ENCODE measurements at regions not wholly inside any gene's neighbourhood (a gene's known extent, or its start where the extent isn't known, plus 50 kb on each side); places are given as distances from the start of the nearest gene placed in this dataset.

DNA sequence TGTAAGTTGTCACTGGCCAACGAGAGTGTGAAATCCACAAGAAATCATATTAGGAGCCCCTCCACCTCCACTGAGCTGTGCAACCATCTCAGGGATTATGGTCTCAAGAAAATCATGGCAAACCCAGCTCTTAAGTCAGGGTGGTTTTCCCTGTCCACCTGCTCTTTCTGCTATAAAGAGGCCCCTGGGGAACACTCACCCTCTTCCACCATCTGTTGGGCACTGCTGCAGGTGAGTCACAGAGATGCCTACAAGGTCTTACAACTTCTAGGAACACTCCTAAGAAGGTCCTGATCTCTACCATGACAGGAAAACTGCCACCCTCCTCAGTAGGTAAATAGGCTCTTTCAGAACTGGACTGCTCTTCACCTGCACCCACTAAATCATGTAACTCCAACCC is 61.8 kb downstream of the DRD1 start:
- Histone ChIP-seq H3K36me3 (ENCODE audit: control insufficient read depth in 2 of 3, insufficient read depth in 3 of 3, low read length in 3 of 3) (no peaks in the 10 kb centered on the region), H3K27me3 (ENCODE audit: control insufficient read depth in 2 of 2, insufficient read depth in 2 of 2, low read length in 2 of 2) (peaks cover 0 to 4% of the 10 kb centered on the region in 2 donors), H3K9me3 (ENCODE audit: control insufficient read depth in 2 of 3, low read length in 3 of 3) (no peaks in the 10 kb centered on the region), H3K27ac (ENCODE audit: low read depth, low read length) (no peak overlapping the region), H3K4me3 (ENCODE audit: low read length) (no peak overlapping the region), H3K4me1 (ENCODE audit: control insufficient read depth in 2 of 2, insufficient read depth in 2 of 2, low read length in 2 of 2) (no peaks in the 10 kb centered on the region)
- no peaks in the 10 kb centered on the region for H3K4me1 Mint-ChIP-seq
- peaks cover 0 to 6% (median 0%) of the 10 kb centered on the region in 11 donors for H3K9me3 Mint-ChIP-seq
- ATAC-seq (no peak), DNase-seq (no peak)
- H3K27ac Mint-ChIP-seq: no peak overlapping the region
- no peak overlapping the region for H3K4me3 Mint-ChIP-seq
- peaks cover 11 to 54% (median 37%) of the 10 kb centered on the region in 5 donors for H3K27me3 Mint-ChIP-seq
- intact Hi-C loops (cut with micrococcal nuclease): no loop called here
- ChIA-PET CTCF (no interaction called here), POLR2A (no interaction called here)
- H3K36me3 Mint-ChIP-seq: no peaks in the 10 kb centered on the region

DNA sequence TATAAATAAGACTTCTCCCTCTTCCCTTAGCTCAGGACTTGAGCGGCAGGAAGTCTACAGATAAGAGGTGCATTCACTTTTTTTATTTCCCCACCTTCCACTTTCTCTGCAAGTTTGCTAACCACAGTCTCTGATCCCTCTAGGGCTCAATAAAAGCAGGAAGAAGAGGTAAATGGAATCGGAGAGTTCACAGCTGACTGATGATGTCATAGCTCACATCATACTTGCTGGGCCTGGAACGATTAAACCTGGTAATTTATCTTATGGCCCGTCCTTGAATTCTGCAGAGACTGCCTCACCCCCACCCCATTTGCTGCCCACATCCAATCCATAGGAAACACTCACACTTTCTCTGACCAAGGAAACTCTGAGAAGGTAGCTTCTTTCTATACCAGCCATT is 62.9 kb downstream of the DRD1 start:
- no peak overlapping the region for H3K4me3 ChIP-seq (ENCODE audit: low read length)
- Mint-ChIP-seq H3K36me3 (no peaks in the 10 kb centered on the region), H3K4me3 (no peak overlapping the region), H3K27ac (no peak overlapping the region), H3K4me1 (no peaks in the 10 kb centered on the region), H3K27me3 (peaks cover 11 to 53% (median 37%) of the 10 kb centered on the region in 5 donors), H3K9me3 (peaks cover 0 to 6% (median 0%) of the 10 kb centered on the region in 11 donors)
- H3K9me3 ChIP-seq (ENCODE audit: control insufficient read depth in 2 of 3, low read length in 3 of 3): no peaks in the 10 kb centered on the region
- H3K36me3 ChIP-seq (ENCODE audit: control insufficient read depth in 2 of 3, insufficient read depth in 3 of 3, low read length in 3 of 3): no peaks in the 10 kb centered on the region
- ChIA-PET CTCF (no interaction called here), POLR2A (no interaction called here)
- intact Hi-C loops (cut with micrococcal nuclease): no loop called here
- H3K4me1 ChIP-seq (ENCODE audit: control insufficient read depth in 2 of 2, insufficient read depth in 2 of 2, low read length in 2 of 2): no peaks in the 10 kb centered on the region
- no peak overlapping the region for H3K27ac ChIP-seq (ENCODE audit: low read depth, low read length)
- DNase-seq (no peak), ATAC-seq (no peak)
- peaks cover 0 to 4% of the 10 kb centered on the region in 2 donors for H3K27me3 ChIP-seq (ENCODE audit: control insufficient read depth in 2 of 2, insufficient read depth in 2 of 2, low read length in 2 of 2)

DNA sequence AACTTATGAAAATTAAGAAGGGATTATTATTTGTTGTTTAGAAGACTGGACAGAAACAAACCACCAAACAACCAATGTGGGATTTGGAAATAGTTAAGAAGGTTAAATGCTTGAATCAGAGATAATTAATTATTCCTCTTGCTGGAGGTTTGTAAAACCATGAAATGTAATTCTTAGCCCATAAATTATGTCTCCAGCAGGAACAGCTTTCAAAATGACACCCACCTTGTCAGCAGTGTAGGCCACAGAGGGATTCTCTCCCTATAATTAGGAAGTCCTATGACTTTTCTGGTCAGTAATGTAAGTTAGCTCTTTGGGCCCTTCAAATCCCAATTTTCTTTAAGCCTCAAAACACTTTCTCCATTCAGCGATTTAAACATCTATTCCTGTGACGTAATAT is 63.3 kb downstream of the DRD1 start:
- Histone ChIP-seq H3K4me3 (ENCODE audit: low read length) (no peak overlapping the region), H3K27ac (ENCODE audit: low read depth, low read length) (no peak overlapping the region), H3K36me3 (ENCODE audit: control insufficient read depth in 2 of 3, insufficient read depth in 3 of 3, low read length in 3 of 3) (no peaks in the 10 kb centered on the region), H3K4me1 (ENCODE audit: control insufficient read depth in 2 of 2, insufficient read depth in 2 of 2, low read length in 2 of 2) (no peaks in the 10 kb centered on the region), H3K9me3 (ENCODE audit: control insufficient read depth in 2 of 3, low read length in 3 of 3) (no peaks in the 10 kb centered on the region), H3K27me3 (ENCODE audit: control insufficient read depth in 2 of 2, insufficient read depth in 2 of 2, low read length in 2 of 2) (peaks cover 0 to 4% of the 10 kb centered on the region in 2 donors)
- no peaks in the 10 kb centered on the region for H3K4me1 Mint-ChIP-seq
- peaks cover 0 to 6% (median 0%) of the 10 kb centered on the region in 11 donors for H3K9me3 Mint-ChIP-seq
- no peak overlapping the region for H3K4me3 Mint-ChIP-seq
- ChIA-PET POLR2A (no interaction called here), CTCF (no interaction called here)
- intact Hi-C loops (cut with micrococcal nuclease): no loop called here
- peaks cover 11 to 52% (median 37%) of the 10 kb centered on the region in 5 donors for H3K27me3 Mint-ChIP-seq
- H3K36me3 Mint-ChIP-seq: no peaks in the 10 kb centered on the region
- H3K27ac Mint-ChIP-seq: no peak overlapping the region
- DNase-seq (no peak), ATAC-seq (no peak)

DNA sequence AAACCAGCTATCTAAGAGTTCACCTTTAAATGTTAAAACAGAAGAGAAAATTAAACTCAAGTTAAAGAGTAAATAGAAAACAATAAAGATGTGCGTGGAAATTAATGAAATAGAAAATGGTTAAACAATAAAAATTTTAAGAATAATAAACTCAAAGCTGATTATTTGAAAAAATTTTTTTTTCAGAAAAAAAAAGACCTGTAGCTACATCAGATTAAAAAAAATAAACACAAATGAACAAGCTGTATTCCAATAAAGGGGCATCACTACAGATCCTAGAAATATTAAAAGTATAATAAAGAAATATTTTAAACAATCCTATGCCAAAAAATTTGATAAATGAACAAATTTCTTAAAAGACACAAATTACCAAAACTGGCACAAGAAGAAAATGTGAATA is 64.1 kb downstream of the DRD1 start:
- intact Hi-C loops (cut with micrococcal nuclease): no loop called here
- H3K4me3 Mint-ChIP-seq: no peak overlapping the region
- no peaks in the 10 kb centered on the region for H3K36me3 Mint-ChIP-seq
- ChIA-PET POLR2A (no interaction called here), CTCF (no interaction called here)
- Histone ChIP-seq H3K9me3 (ENCODE audit: control insufficient read depth in 2 of 3, low read length in 3 of 3) (no peaks in the 10 kb centered on the region), H3K27ac (ENCODE audit: low read depth, low read length) (no peak overlapping the region), H3K36me3 (ENCODE audit: control insufficient read depth in 2 of 3, insufficient read depth in 3 of 3, low read length in 3 of 3) (no peaks in the 10 kb centered on the region), H3K4me1 (ENCODE audit: control insufficient read depth in 2 of 2, insufficient read depth in 2 of 2, low read length in 2 of 2) (no peaks in the 10 kb centered on the region), H3K27me3 (ENCODE audit: control insufficient read depth in 2 of 2, insufficient read depth in 2 of 2, low read length in 2 of 2) (peaks cover 0 to 4% of the 10 kb centered on the region in 2 donors), H3K4me3 (ENCODE audit: low read length) (no peak overlapping the region)
- ATAC-seq: no peak
- no peaks in the 10 kb centered on the region for H3K4me1 Mint-ChIP-seq
- peaks cover 0 to 6% (median 0%) of the 10 kb centered on the region in 11 donors for H3K9me3 Mint-ChIP-seq
- peaks cover 11 to 57% (median 42%) of the 10 kb centered on the region in 5 donors for H3K27me3 Mint-ChIP-seq
- DNase-seq: no peak
- H3K27ac Mint-ChIP-seq: no peak overlapping the region

DNA sequence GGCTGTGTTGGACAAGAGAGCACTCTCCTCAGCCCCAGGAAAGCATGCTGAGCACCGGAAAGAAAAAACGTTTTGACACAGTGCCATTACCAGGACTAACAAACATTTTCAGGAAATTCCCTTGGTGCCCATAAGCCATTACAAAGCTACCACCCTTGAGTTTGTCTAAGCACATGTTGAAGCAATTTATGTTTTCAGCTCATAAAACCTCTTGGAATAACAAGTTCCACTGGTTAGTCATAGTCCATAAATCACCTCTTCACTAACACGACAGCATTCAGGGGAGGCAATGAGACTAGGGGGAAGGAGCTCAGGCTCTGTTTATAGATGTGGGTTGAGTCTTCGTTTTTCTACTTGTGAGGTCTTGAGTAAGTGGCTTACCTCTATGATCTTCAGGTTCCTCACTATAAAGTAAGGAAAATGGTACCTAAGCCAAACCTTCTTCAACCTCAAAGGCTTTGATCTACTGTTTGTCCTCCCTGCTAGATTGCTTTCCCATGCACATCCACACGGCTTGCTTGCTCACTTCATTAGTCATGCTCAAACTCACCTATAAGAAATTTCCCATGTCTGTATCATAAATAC is 65.4 kb downstream of the DRD1 start:
- POLR2A ChIA-PET: no interaction called here
- H3K9me3 Mint-ChIP-seq: peaks cover 0 to 1% (median 0%) of the 10 kb centered on the region in 11 donors
- H3K36me3 Mint-ChIP-seq: no peaks in the 10 kb centered on the region
- Histone ChIP-seq H3K4me3 (ENCODE audit: low read length) (no peak overlapping the region), H3K27ac (ENCODE audit: low read depth, low read length) (no peak overlapping the region), H3K36me3 (ENCODE audit: control insufficient read depth in 2 of 3, insufficient read depth in 3 of 3, low read length in 3 of 3) (no peaks in the 10 kb centered on the region), H3K27me3 (ENCODE audit: control insufficient read depth in 2 of 2, insufficient read depth in 2 of 2, low read length in 2 of 2) (peaks cover 0 to 4% of the 10 kb centered on the region in 2 donors), H3K9me3 (ENCODE audit: control insufficient read depth in 2 of 3, low read length in 3 of 3) (no peaks in the 10 kb centered on the region), H3K4me1 (ENCODE audit: control insufficient read depth in 2 of 2, insufficient read depth in 2 of 2, low read length in 2 of 2) (no peaks in the 10 kb centered on the region)
- CTCF ChIA-PET: no interaction called here
- ATAC-seq: no peak
- H3K4me3 Mint-ChIP-seq: no peak overlapping the region
- H3K27ac Mint-ChIP-seq: no peak overlapping the region
- peaks cover 7 to 53% (median 46%) of the 10 kb centered on the region in 5 donors for H3K27me3 Mint-ChIP-seq
- no peaks in the 10 kb centered on the region for H3K4me1 Mint-ChIP-seq
- DNase-seq: no peak
- intact Hi-C loops (cut with micrococcal nuclease): no loop called here

DNA sequence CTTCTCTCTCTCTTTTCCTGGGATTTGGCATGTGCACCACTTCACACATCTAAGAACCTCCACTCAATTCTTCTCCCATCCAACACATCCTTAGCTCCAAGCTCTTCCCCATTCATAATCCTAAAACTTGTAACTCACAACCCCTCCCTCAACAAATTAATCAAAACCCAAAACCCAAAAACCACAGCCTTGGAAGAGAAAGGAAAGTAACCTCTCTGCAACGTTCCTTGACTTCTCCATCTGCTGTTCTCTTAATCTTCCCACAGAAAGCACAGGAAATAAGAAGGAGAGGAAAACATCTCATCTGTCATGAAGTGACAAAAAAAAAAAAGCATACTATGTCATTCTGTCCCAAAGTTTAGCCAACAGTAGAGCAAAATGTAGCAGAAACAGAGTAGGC is 66.2 kb downstream of the DRD1 start:
- peaks cover 0 to 1% (median 0%) of the 10 kb centered on the region in 11 donors for H3K9me3 Mint-ChIP-seq
- no peaks in the 10 kb centered on the region for H3K9me3 ChIP-seq (ENCODE audit: control insufficient read depth in 2 of 3, low read length in 3 of 3)
- H3K27ac ChIP-seq (ENCODE audit: low read depth, low read length): no peak overlapping the region
- H3K4me3 ChIP-seq (ENCODE audit: low read length): no peak overlapping the region
- H3K4me1 Mint-ChIP-seq: no peaks in the 10 kb centered on the region
- H3K4me3 Mint-ChIP-seq: no peak overlapping the region
- no peaks in the 10 kb centered on the region for H3K36me3 ChIP-seq (ENCODE audit: control insufficient read depth in 2 of 3, insufficient read depth in 3 of 3, low read length in 3 of 3)
- ATAC-seq: no peak
- H3K27me3 ChIP-seq (ENCODE audit: control insufficient read depth in 2 of 2, insufficient read depth in 2 of 2, low read length in 2 of 2): peaks cover 0 to 4% of the 10 kb centered on the region in 2 donors
- H3K36me3 Mint-ChIP-seq: no peaks in the 10 kb centered on the region
- intact Hi-C loops (cut with micrococcal nuclease): no loop called here
- peaks cover 7 to 51% (median 47%) of the 10 kb centered on the region in 5 donors for H3K27me3 Mint-ChIP-seq
- ChIA-PET CTCF (no interaction called here), POLR2A (no interaction called here)
- DNase-seq: no peak
- H3K4me1 ChIP-seq (ENCODE audit: control insufficient read depth in 2 of 2, insufficient read depth in 2 of 2, low read length in 2 of 2): no peaks in the 10 kb centered on the region
- no peak overlapping the region for H3K27ac Mint-ChIP-seq

DNA sequence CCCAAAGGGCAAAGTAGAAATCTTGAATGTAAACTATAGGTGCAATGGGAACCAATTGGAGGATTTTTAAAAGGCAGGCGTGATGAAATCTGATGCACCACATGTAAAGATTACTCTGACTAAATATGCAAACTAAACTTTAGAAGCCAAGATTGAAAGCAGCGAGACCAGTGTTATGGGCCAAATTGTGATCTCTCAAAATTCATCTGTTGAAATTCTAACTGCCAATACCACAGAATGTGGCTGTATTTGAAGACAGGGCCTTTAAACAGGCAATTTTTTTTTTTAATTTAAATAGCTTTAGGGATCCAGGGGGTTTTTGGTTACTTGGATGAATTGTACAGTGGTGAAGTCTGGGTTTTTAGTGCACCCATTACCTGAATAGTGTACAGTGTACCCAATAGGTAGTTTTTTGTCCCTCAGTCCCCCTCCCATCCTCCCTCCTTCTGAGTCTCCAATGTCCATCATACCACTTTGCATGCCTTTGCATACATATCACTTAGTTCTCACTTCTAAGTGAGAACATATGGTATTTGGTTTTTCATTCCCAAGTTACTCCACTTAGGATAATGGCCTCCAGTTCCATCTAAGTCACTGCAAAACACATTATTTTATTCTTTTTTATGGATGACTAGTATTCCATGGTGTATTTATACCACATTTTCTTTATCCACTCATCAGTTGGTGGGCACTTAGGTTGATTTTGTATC is 69.7 kb downstream of the DRD1 start:
- Histone ChIP-seq H3K9me3 (ENCODE audit: control insufficient read depth in 2 of 3, low read length in 3 of 3) (no peaks in the 10 kb centered on the region), H3K36me3 (ENCODE audit: control insufficient read depth in 2 of 3, insufficient read depth in 3 of 3, low read length in 3 of 3) (no peaks in the 10 kb centered on the region), H3K27ac (ENCODE audit: low read depth, low read length) (no peak overlapping the region), H3K4me1 (ENCODE audit: control insufficient read depth in 2 of 2, insufficient read depth in 2 of 2, low read length in 2 of 2) (no peaks in the 10 kb centered on the region), H3K27me3 (ENCODE audit: control insufficient read depth in 2 of 2, insufficient read depth in 2 of 2, low read length in 2 of 2) (no peaks in the 10 kb centered on the region), H3K4me3 (ENCODE audit: low read length) (no peak overlapping the region)
- H3K27me3 Mint-ChIP-seq: peaks cover 3 to 55% (median 44%) of the 10 kb centered on the region in 5 donors
- ATAC-seq: no peak
- H3K4me1 Mint-ChIP-seq: no peaks in the 10 kb centered on the region
- H3K4me3 Mint-ChIP-seq: no peak overlapping the region
- ChIA-PET CTCF (no interaction called here), POLR2A (no interaction called here)
- no peak overlapping the region for H3K27ac Mint-ChIP-seq
- intact Hi-C loops (cut with micrococcal nuclease): no loop called here
- no peaks in the 10 kb centered on the region for H3K36me3 Mint-ChIP-seq
- DNase-seq: no peak
- peaks cover 0 to 4% (median 0%) of the 10 kb centered on the region in 11 donors for H3K9me3 Mint-ChIP-seq

All from naive thymus-derived CD4-positive, alpha-beta T cell (primary cell).